Panc1 (cell line): ENCODE measurements at regions not wholly inside any gene's neighbourhood (a gene's known extent, or its start where the extent isn't known, plus 50 kb on each side); places are given as distances from the start of the nearest gene placed in this dataset.

Experiments used
- ATAC-seq: fragments of 200-7000 bp; cut with Tn5 transposase; 2 replicates; pipeline ENCODE4 v1.9.1; 2020; ENCODE audit warnings: mild to moderate bottlenecking, moderate library complexity
- BruUV-seq: library from RNA; stranded (reverse); fragments of 400-500 nt; replicated peaks from 2 replicates; lab custom pipeline; 2021; lab: Mats Ljungman, UMichigan
- CTCF ChIA-PET: fragments of 300-600 bp; sonication (Branson Sonifier 250); formaldehyde crosslinking; loops from one replicate; lab custom pipeline; 2022; ENCODE audit warnings: antibody characterized with exemption; lab: Charles Lee
- POLR2A ChIA-PET: fragments of 300-600 bp; sonication (Branson Sonifier 250); formaldehyde crosslinking; loops from one replicate; lab custom pipeline; 2022; ENCODE audit warnings: antibody characterized with exemption; lab: Charles Lee
- DNase-seq: peaks from one replicate; pipeline ENCODE4 v3.0.0-alpha.2; 2010; ENCODE audit warnings: low read depth, low spot score
- H3K27ac ChIP-seq: 2 replicates; pipeline ENCODE4 v1.5.1; 2011; ENCODE audit warnings: mild to moderate bottlenecking, low read length, inconsistent platforms
- H3K27me3 ChIP-seq: fragments of 200-500 bp; sonication (Bioruptor generic); 2 replicates; pipeline ENCODE4 v1.6.0; 2014; ENCODE audit warnings: low read length, inconsistent platforms; ENCODE audit not compliant: control insufficient read depth, insufficient read depth
- H3K36me3 ChIP-seq: fragments of 200-500 bp; sonication (Bioruptor generic); 2 replicates; pipeline ENCODE4 v1.5.1; 2014; ENCODE audit warnings: inconsistent platforms, mild to moderate bottlenecking, low read length, moderate library complexity; ENCODE audit not compliant: control insufficient read depth, insufficient read depth
- H3K4me1 ChIP-seq: 2 replicates; pipeline ENCODE4 v1.5.1; 2011; ENCODE audit warnings: inconsistent platforms, mild to moderate bottlenecking, low read length, moderate library complexity; ENCODE audit not compliant: control insufficient read depth, insufficient read depth
- H3K4me3 ChIP-seq, 2 experiments: 2 replicates each; pipeline ENCODE4 v1.5.1; 2011 to 2012; ENCODE audit warnings: low read depth in 2 of 2, low read length in 2 of 2, mild to moderate bottlenecking in 2 of 2, inconsistent platforms in 1 of 2, moderate library complexity in 1 of 2
- H3K9me3 ChIP-seq: fragments of 200-500 bp; sonication (Bioruptor generic); 2 replicates; pipeline ENCODE4 v1.5.1; 2014; ENCODE audit warnings: low read depth, mild to moderate bottlenecking, inconsistent platforms, low read length, moderate library complexity; ENCODE audit not compliant: control insufficient read depth, insufficient read depth
- CTCF ChIP-seq: fragments of 450-650 bp; IDR thresholded peaks from 2 replicates; pipeline ENCODE4 v1.5.1; 2017; ENCODE audit warnings: mild to moderate bottlenecking
- POLR2AphosphoS5 ChIP-seq: IDR thresholded peaks from 2 replicates; pipeline ENCODE4 v1.6.1; 2012; ENCODE audit warnings: mild to moderate bottlenecking, low read depth, low read length, moderate library complexity
- REST ChIP-seq, 2 experiments: IDR thresholded peaks; 2 replicates each; pipeline ENCODE4 v1.6.1; 2011 to 2012; ENCODE audit warnings: low read depth in 2 of 2, control low read depth in 1 of 2, low read length in 1 of 2, mild to moderate bottlenecking in 1 of 2, moderate library complexity in 1 of 2; ENCODE audit not compliant: insufficient read depth in 1 of 2
- SIN3A ChIP-seq: IDR thresholded peaks from 2 replicates; pipeline ENCODE4 v1.6.1; 2012; ENCODE audit warnings: low read depth, mild to moderate bottlenecking, low read length, moderate library complexity, borderline replicate concordance; ENCODE audit not compliant: insufficient read depth
- TCF7L2 ChIP-seq: IDR thresholded peaks from 2 replicates; pipeline ENCODE4 v1.6.1; 2011; ENCODE audit warnings: mild to moderate bottlenecking, low read depth, low read length, inconsistent platforms
- in situ Hi-C: cut with HindIII; loops from 2 replicates; pipeline ENCODE4 v1.10.0; 2016; ENCODE audit warnings: low sequenced_read_pairs, low pct_unique_long_range_greater_than_20kb
- intact Hi-C: fragments of 100-400 bp; cut with micrococcal nuclease; formaldehyde crosslinking; loops from one replicate; pipeline ENCODE4 v1.10.0; 2022; ENCODE audit not compliant: unreplicated experiment

- Histone ChIP-seq H3K27ac (no peak overlapping the region), H3K36me3 (no peaks in the 10 kb centered on the region), H3K9me3 (no peaks in the 10 kb centered on the region), H3K4me3 (no peak overlapping the region), H3K27me3 (no peaks in the 10 kb centered on the region), H3K4me1 (no peaks in the 10 kb centered on the region)
- in situ Hi-C loops (no loop called here), intact Hi-C loops (no loop called here)
- DNase-seq, result no peak
- TF ChIP-seq TCF7L2 (no peak), REST (IDR thresholded peaks at IDR 0.05; ENCODE audit: insufficient read depth in 1 of 2, low read depth in 2 of 2, low read length in 1 of 2) (no peak), SIN3A (no peak), CTCF (no peak), POLR2AphosphoS5 (no peak)
- ChIA-PET POLR2A (no interaction called here), CTCF (no interaction called here)
- no peak for ATAC-seq
- BruUV-seq, result no TSS peak
Observed at GRCh38 chr5:59999056-59999455, 105.5 kb upstream of the PDE4D start.

GRCh38 chr5:59992206-59992605, 98.7 kb upstream of the PDE4D start:
- H3K36me3 ChIP-seq, result no peaks in the 10 kb centered on the region
- DNase-seq, result no peak
- intact Hi-C loops (no loop called here), in situ Hi-C loops (no loop called here)
- H3K4me1 ChIP-seq, result no peaks in the 10 kb centered on the region
- ChIA-PET POLR2A (no interaction called here), CTCF (no interaction called here)
- no peaks in the 10 kb centered on the region for H3K27me3 ChIP-seq
- no peak for TF ChIP-seq CTCF
- no peak for TF ChIP-seq SIN3A
- no peak for TF ChIP-seq POLR2AphosphoS5
- no peak for TF ChIP-seq REST (IDR thresholded peaks at IDR 0.05; ENCODE audit: insufficient read depth in 1 of 2, low read depth in 2 of 2, low read length in 1 of 2)
- no peak for TF ChIP-seq TCF7L2
- no peak overlapping the region for H3K27ac ChIP-seq
- no peaks in the 10 kb centered on the region for H3K9me3 ChIP-seq
- no peak for ATAC-seq
- BruUV-seq, result no TSS peak
- no peak overlapping the region for H3K4me3 ChIP-seq
